GM21576 (cell line): ENCODE measurements at regions not wholly inside any gene's neighbourhood (a gene's known extent, or its start where the extent isn't known, plus 50 kb on each side); places are given as distances from the start of the nearest gene placed in this dataset.
"Not testable (repeated sequence)": the region's sequence is repeated elsewhere in the genome, so short reads cannot be mapped to it uniquely, and the experiment has no call there.

ENCODE experiments used
- ATAC-seq: cut with Tn5 transposase; IDR thresholded peaks from one replicate; pipeline ENCODE4 v1.9.1; 2021; ENCODE audit warnings: mild to moderate bottlenecking, moderate library complexity; ENCODE audit not compliant: unreplicated experiment

DNA sequence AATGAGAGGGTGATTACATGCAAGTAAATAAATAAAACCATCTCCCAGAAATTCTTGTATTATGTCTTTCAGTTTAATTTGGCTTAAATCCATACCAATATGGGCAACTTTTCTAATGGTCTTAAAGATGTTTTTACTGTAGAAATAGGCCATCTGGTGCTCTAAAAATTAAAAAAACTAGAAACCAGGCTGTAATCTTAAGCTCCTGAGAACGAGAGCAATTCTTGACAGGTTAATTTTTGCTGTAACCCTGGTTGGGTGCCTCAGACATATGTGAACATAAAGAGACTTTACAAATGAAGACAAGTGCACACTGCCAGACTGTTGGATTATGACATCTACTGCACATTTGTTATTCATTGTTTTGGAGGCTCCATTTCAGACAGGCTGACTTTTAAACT, 246.8 kb upstream of the DAB2 start:
- no peak for ATAC-seq

DNA sequence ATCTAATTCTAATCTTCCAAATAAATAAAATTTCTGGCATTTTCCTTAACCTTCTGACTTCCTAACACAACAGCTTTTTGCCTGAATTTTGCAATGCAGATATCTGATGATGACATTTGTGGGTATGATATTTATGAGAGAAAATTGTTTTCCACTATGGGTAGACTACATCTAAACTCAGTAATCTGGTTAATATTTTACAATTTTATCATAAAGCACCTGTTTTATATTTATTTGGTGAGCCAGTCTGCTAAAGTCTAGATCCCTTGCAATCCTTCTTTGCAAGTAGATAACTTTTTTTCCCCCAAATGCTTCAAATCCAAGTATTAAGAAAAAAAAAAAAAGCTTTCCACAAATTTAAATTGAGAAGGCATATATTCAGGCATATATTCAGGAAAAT, 246.2 kb upstream of the DAB2 start:
- no peak for ATAC-seq

DNA sequence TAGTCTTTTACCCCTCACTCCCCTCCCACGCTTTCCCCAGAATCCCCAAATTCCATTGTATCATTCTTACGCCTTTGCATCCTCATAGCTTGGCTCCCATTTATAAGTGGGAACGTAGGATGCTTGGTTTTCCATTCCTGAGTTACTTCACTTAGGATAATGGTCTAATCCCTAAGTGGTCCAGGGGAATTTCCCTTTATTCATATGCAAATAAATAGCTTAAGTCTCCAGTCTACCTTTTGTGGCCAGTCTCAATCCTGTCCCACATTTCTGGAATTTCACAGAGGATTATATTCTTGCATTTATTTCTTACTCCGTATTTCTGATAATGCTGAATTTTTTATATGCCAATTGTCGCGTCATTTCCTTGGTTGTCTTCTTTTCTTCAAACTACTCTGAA, 245.6 kb upstream of the DAB2 start:
- ATAC-seq = no peak

DNA sequence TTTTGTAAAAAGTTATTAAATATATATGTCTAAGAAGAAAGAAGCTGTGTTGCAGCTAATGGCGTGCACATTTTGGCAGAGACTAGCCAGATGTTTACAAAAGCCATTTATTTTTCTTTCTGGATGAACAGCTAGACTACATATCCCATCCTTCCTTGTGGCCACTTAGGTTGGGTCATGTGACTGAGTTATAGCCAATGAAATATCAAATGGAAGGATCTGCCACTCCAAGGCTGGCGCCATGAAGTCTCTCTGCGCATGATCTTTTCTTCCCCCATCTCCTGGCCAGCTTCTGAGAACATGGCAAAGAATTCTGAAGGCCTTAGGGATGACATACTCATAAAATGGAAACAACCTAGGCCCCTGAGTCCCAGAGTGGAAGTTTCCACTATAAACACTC, 244.2 kb upstream of the DAB2 start:
- ATAC-seq = no peak

DNA sequence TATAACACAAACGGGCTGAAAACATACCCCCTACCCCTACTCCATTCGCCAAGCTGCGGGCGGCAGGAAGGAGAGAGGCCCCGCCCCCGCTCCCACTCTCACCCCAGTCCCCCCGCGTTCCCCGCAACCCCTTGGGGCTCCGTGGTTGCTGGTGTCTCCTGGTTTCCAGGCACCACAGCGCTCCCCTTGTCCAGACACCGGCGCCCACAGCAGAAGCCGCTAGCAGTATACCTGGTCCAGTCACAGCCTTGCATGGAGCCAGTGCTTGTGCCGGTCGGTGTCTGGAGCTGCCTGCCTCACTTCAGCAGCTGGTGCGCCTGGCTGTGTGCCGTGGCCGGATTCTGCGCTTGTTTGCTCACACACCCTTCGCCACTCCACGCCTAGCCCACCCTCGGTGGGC, 240.5 kb upstream of the DAB2 start:
- ATAC-seq = no peak

DNA sequence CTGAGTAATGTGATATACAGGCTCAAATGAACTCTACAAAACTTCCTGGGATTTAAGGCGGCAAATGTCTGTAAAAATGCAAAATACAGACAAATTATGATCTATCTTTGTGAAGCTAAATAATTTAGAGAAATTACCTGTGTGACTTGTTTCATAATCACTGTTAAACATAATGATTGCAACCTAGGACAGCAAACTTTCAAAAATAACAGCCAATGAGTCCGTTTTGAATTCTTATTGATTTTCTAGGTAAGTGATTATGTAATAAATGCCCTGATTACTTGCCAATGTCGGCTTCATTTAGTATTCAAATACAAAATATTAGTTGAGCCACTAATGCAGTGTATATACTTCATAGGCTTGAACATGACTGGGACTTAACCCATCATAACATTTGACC, 238.2 kb upstream of the DAB2 start:
- ATAC-seq = no peak

DNA sequence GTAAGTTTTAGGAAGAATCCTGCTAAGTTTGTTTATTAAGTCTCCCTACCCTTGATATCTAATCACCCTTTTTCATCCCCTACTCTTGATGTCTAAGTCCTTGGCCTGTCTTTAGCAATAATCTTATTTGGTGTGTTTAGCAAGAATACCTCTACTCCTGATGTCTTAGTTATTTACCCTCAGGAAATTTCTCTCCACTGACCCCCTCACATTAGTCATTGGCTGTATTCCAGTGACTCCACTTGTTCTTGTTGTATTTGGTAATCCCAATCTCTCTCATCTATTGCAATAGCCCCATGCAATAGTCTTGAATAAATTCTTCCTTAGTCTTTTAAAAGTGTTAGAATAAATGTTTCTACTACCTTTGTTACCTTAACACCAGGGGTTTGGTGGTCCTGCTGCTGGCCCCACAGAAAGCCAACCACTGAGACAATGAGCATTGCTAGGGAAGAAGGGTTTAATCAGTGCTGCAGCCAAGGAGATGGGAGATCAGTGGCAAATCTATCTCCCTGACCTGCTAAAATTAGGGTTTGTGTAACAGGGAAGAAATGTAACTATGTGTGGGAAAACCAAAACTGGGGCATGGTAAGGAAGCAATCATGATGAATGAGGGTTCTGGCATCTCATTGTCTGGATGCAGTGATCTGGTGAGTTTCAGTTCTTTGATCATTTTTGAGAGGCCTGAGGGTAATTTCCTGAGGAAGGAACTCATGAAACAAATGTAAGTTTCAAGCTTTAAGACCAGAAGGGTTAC, 236.4 kb upstream of the DAB2 start:
- ATAC-seq = no peak

DNA sequence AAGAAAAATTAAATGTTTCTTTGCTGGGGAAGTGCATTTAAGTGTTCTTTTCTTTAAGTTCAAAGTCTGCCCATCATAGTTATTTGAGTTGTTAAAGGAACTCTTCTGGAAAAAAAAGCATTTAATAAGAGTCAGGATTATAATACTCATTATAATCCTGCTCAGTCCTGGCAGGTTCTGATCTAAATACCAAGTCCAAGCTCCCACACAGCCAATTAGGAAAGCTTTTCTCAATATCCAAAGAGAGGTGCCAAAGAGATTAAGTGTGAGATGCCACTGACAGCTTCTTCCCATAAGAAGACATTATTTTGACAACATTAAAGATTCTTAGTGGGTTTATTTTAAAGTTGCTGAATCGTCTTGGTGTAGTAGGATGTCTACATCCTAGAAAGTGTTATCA, 235.2 kb upstream of the DAB2 start:
- ATAC-seq = no peak

DNA sequence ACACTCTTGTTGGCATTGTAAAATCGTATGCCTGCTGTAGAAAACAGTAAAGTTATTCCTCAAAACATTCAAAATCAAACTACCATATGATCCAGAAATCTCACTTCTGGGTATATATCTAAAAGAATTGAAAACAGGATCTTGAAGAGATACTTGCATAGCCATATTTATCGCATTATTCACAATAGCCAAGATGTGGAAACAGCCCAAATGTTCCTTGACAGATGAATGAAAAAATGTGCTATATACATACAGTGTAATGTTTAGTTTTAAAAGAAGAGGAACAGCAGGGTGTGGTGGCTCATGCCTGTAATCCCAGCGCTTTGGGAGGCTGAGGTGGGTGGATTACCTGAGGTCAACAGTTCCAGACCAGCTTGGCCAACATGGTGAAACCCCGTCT, 234.1 kb upstream of the DAB2 start:
- no peak for ATAC-seq

DNA sequence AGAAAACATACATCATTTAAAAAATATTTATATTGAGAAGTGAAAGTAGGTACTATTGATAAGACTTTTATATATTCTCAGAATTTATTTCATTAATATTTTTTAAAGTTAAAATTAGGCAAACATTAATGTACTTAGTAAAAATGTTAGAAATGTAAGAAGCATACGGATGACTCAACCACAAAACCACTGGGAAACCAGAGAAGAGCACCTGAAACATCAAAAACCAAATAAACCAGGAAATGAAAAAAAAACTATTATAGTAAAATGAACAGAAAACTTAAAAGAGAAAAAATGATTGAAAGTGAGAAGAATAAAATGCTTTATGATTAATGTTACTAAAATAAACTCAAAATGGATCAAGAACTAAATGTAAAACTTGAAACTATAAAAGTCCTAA, 233.2 kb upstream of the DAB2 start:
- peak; percentile 46 for ATAC-seq

DNA sequence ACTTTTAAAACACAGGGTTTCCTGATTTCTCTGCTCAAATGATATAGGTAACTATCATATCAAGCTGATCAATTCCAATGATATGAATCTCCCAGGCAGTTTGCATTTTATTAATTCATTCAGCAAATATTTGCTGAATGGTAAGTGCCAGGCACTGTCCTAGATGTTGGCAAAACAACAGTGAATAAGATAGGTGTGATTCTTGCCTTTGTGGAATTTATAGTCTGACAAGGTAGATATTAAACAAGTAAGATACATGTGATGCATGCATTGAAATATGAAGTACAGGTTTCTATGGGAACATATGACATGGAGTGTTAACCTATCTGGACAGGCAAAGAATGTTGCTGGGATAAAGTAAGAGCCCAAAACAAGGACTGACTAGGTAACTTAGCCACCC, 231.8 kb upstream of the DAB2 start:
- ATAC-seq = no peak

DNA sequence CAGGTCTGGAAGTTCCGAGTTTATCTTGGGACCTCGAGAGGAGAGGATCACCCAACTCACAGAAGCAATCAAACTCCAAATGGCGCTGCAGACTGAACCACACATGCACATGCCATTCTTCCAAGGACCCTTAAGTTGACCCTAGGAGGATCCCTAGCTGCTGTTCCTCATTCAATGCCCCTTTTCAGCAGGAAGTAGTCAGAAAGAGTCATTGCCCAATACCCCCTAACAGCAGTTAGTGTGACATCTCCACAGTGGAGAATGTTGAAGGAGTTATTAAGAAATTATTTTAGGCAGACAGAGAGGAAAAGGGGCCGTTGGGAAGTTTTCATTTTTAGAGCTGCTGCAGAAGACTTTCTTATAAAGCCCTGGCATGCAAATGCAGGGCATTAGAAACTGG, 229.9 kb upstream of the DAB2 start:
- no peak for ATAC-seq

DNA sequence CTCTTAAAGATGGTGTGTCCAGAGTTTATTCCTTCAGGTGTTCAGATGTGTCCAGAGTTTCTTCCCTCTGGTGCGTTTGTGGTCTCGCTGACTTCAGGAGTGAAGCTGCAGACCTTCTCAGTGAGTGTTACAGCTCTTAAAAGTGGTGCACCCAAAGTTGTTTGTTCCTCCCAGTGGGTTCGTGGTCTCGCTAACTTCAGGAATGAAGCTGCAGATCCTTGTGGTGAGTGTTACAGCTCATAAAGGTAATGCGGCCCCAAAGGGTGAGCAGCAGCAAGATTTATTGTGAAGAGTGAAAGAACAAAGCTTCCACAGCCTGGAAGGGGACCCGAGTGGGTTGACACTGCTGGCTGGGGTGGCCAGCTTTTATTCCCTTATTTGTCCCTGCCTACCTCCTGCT, 227.7 kb upstream of the DAB2 start:
- ATAC-seq = not testable (repeated sequence)

DNA sequence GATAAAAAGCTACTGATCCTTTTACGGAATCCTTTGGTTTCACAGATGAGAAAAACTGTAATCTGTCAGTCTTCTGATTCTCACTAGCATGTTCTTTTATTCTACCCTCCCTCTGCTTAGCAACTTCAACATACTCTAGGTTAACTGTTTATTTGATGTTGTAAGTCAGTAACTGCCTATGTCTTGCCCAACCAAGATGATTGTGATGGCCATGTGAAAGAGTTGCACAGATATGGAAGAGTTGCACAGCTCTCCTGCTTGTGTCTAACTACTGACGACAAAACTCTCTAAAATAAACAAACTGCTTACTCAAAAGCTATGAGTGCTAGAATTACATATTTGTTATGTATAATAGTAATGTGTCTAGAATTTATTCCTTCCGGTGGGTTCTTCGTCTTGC, 227.3 kb upstream of the DAB2 start:
- no peak for ATAC-seq

DNA sequence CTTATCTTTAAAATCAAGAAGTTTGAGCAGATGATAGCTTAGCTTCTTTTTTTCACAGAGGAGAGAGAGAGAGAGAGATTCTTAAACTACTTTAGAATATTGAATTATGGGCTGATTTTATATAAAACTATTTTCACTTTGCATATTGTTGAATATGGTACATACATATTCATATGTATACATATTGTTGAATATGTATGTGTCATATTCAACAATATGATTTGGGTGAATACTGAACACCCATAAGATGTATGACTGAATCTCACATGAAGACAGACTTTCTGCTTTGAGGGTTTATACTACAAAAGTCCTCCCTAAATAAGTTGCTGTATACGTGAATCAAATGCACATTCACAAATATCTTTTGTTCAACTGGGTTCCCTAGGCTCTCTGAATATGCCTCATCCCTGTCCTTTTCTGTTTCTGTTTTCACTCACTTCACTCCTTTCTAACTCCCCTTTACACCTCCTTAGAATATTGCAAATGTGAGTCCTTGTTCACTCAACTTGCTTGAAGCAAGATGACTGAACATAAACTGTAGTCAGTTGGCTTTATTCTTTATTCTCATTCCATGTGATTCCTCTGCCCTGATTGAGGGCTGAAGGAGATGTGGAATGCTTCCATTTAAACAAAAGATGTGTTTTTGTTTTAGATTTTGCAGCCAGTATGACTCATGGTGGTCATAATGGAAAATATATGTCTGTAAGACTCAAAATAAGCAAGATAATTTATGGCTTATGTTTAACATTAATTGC, 225.4 kb upstream of the DAB2 start:
- ATAC-seq = no peak

DNA sequence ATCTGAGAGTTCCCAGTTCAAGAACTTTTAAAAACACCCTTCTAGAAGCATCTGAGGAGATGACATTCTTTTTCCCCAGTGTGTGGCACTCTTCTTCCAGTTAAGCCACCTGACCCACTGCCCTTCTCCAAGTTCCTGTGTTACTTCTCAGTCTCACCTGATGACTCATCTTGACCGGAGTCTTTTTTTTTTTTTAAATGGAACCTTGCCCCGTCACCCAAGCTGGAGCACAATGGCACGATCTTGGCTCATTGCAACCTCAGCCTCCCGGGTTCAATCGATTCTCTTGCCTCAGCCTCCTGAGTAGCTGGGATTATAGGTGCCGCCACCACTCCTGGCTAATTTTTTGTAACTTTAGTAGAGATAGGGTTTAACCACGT, 224.1 kb upstream of the DAB2 start:
- ATAC-seq = peak; percentile 70

DNA sequence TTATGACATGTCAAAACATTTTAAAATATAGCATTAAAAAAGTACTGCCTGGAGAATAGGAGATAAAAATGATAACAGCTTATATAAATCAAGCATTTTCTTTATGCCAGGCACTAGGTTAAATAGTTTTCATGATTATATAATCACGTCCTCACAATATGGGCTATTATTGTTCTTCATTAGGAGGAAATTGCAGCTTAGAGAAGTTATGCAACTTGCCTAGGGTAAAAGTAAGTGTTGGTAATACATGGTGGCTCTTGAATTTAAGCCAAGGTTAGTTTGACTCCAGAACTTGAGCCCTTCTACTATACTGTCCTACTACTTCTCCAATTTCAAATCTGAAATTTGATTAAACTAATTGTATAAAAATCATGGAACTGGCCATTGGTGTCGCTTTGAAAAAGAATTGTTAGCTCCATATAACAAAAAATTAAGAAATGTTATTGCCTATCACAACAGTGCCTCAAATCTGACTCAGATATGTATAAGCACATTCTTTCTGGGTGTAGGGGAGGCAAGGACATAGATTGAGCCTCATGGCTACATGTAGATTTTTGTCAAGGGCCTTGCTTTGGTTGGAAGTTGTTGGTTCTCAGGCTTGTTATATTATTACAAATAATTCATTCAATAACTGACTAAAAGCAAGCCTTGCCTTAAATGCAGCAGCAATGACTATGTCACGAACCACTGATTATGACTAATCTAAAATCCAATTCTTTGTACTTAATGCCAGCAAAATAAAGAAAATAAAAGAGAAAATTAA, 223.5 kb upstream of the DAB2 start:
- no peak for ATAC-seq

DNA sequence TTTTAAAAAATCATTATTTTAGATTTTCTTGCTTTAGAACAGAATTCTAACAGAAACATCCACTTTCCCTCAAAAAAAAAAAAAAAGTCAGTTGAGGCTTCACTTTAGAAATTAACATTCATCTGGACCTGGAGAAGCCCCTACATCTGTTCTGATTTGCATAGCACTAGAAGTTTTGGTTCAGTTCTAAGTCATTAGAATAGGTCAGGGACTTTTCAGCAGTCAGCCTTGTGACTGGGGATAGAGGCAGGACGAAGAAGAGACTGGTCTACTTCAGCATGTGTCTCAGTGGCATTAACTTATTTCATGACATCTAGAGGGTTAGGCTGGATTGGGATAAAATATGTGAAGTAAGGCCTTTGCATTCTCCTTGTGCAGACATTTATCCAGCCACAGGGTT, 215.8 kb upstream of the DAB2 start:
- peak; percentile 90 for ATAC-seq

DNA sequence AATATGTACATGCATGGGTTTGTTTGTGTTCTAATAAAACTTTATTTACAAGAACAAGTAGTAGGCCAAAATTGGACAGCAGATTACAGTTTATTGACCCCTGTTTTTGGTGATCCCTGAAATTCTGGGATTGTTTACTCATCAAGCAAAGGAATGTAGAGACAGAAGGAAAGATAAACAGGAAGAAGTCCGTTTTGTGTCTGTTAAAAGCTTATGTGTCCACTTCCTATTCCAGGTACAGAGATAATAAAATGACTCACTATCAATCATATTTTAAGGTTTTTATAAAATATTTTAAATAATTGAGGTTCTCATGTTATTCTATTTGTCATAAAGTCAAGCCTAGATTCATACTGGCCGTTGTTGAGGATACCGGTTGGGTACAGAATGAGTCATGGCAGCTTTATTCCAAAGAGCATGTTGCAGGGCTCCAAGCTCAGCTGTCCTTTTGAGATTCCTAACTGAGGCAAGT, 214.9 kb upstream of the DAB2 start:
- no peak for ATAC-seq

DNA sequence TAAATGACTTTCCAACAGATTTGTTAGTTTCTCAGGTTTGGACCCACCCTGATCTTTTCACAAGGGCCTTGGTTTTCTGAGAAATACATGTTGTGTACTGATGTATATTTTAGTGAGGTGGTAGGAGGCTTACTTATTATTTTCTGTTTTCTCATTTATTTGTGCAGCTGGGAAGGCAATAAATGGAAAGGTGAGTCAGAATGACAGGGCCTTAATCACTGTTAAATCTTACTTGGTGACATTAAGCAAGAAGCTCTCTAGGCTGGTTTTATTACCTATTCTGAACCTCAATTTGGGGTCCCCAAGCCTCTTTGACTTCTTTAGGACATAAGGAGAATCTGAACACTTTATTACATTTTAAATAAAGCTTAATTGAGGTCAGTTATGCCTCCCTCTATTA, 214.0 kb upstream of the DAB2 start:
- ATAC-seq = no peak

DNA sequence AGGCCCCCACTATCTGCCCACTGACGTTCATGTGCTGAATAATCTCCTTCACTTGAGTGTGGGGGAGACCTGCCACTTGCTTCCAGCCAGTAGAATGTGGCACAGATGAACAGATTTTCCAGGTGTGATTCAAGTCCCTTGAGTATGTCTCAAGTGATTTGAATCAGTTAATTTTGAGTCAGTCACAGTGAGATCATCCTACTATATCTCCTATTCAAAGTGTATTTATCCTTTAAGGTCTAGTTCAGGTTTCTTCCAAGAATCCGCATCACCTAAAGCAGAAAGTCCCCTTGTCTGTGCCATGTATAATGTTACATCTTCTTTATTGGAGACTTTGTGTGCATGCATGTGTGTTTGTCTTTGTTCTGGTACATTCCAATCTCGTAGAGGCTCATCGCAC, 208.3 kb upstream of the DAB2 start:
- no peak for ATAC-seq

DNA sequence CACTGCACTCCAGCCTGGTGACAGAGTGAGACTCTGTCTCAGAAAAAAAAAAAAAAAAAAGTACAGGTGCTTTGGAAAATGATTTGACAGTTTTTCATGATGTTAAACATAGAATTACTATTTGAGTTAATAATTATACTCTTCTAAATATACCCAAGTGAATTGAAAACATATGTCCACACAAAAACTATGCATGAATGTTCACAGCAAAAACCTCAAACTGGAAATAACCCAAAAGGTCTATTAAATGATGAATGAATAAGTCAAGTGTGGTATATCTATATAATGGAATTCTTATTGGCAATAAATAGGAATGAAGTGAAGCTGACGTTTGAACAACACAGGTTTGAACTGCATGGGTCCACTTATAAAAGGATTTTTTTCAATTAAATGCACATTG, 207.2 kb upstream of the DAB2 start:
- ATAC-seq = no peak
